ENCODE measurements at regions not wholly inside any gene's neighbourhood (a gene's known extent, or its start where the extent isn't known, plus 50 kb on each side); places are given as distances from the start of the nearest gene placed in this dataset.
A peak's percentile ranks its signal among the peaks of the same experiment; 100 is the strongest.
"Not testable (repeated sequence)": the region's sequence is repeated elsewhere in the genome, so short reads cannot be mapped to it uniquely, and the experiment has no call there.

GRCh38 chr5:44089424-44090144 is 299.6 kb downstream of the FGF10 start:
- 64 to 73% (median 70%) methylated on average over 1 of the region's 1 CpG for WGBS, 5 donors
- no peak overlapping the region for H3K27ac ChIP-seq
- H3K4me1 ChIP-seq = no peaks in the 10 kb centered on the region
- no peaks in the 10 kb centered on the region for H3K27me3 ChIP-seq
- intact Hi-C loops (cut with DNase I; ENCODE audit: low total_unique reads) = no loop called here
- TF ChIP-seq, protein P1, sequence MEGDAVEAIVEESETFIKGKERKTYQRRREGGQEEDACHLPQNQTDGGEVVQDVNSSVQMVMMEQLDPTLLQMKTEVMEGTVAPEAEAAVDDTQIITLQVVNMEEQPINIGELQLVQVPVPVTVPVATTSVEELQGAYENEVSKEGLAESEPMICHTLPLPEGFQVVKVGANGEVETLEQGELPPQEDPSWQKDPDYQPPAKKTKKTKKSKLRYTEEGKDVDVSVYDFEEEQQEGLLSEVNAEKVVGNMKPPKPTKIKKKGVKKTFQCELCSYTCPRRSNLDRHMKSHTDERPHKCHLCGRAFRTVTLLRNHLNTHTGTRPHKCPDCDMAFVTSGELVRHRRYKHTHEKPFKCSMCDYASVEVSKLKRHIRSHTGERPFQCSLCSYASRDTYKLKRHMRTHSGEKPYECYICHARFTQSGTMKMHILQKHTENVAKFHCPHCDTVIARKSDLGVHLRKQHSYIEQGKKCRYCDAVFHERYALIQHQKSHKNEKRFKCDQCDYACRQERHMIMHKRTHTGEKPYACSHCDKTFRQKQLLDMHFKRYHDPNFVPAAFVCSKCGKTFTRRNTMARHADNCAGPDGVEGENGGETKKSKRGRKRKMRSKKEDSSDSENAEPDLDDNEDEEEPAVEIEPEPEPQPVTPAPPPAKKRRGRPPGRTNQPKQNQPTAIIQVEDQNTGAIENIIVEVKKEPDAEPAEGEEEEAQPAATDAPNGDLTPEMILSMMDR (IDR thresholded peaks at IDR 0.05) = no peak
- no peak for TF ChIP-seq EP300 (IDR thresholded peaks at IDR 0.05)
- H3K9me3 ChIP-seq = no peaks in the 10 kb centered on the region
- no peak overlapping the region for H3K4me3 ChIP-seq
- H3K36me3 ChIP-seq = no peaks in the 10 kb centered on the region
- peak in 1 of 2 donors; percentile 59 for DNase-seq

DNA sequence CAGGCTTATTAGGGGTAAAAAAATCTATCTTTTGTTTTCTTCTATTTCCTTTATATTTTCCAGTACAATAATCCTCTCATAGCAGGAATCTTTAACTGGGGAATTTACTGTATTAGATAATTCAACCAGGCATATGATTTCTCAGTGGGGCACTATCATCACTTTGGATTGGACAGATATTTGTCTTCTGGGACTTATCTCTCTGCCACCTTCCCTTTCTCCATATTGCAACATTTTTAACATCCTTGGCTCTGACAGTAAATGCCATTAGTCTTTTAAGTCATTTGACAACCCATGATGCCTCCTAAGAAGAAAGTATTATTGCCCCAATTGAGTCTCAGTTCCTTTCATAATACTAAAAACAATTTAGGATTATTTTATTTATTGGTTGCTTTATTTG is 304.1 kb downstream of the FGF10 start:
- H3K36me3 ChIP-seq = no peaks in the 10 kb centered on the region
- no peaks in the 10 kb centered on the region for H3K27me3 ChIP-seq
- intact Hi-C loops (cut with DNase I; ENCODE audit: low total_unique reads) = no loop called here
- no peak overlapping the region for H3K27ac ChIP-seq
- H3K9me3 ChIP-seq = no peaks in the 10 kb centered on the region
- no peak for DNase-seq
- H3K4me1 ChIP-seq = no peaks in the 10 kb centered on the region
- H3K4me3 ChIP-seq = no peak overlapping the region
- TF ChIP-seq, protein P1 (IDR thresholded peaks at IDR 0.05) = no peak
- no peak for TF ChIP-seq POLR2AphosphoS5 (IDR thresholded peaks at IDR 0.05)
- TF ChIP-seq POLR2A (IDR thresholded peaks at IDR 0.05) = no peak
- TF ChIP-seq EP300 (IDR thresholded peaks at IDR 0.05) = no peak

- H3K4me1 ChIP-seq; H3K9me3 ChIP-seq; H3K4me3 ChIP-seq; H3K27ac ChIP-seq; H3K27me3 ChIP-seq; H3K36me3 ChIP-seq; DNase-seq; intact Hi-C loops (cut with DNase I; ENCODE audit: low total_unique reads): not testable (repeated sequence)
- WGBS, 5 donors = 95 to 98% (median 97%) methylated on average over 21 of the region's 21 CpGs
Observed at GRCh38 chr5:44074547-44074946, 314.7 kb downstream of the FGF10 start.

DNA sequence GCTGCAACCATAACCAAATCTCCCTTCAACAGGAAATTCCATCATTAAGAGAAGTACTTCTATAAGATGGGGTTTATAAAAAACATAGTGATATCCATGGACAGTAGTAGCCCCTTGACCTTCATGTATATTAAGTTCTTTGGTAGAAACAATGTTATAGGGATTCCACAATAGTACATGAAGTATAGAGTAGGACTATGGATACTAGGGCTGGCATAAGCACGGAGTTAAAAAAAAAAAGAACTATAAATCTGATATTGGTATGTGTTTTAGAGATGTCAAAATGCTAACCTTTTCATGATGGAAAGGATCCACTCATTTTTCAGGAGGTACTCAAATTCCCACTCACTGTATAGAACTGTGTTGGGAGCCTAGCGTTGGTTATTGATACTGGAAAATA is 337.6 kb downstream of the FGF10 start:
- no peaks in the 10 kb centered on the region for H3K4me1 ChIP-seq
- no peaks in the 10 kb centered on the region for H3K36me3 ChIP-seq
- H3K27ac ChIP-seq = no peak overlapping the region
- no peak overlapping the region for H3K4me3 ChIP-seq
- DNase-seq = no peak
- no peaks in the 10 kb centered on the region for H3K9me3 ChIP-seq
- WGBS, 5 donors = 84 to 91% (median 89%) methylated on average over 2 of the region's 2 CpGs
- intact Hi-C loops (cut with DNase I; ENCODE audit: low total_unique reads) = no loop called here
- no peaks in the 10 kb centered on the region for H3K27me3 ChIP-seq
- TF ChIP-seq POLR2AphosphoS5 (IDR thresholded peaks at IDR 0.05) = no peak
- TF ChIP-seq, protein P1 (IDR thresholded peaks at IDR 0.05) = no peak
- no peak for TF ChIP-seq EP300 (IDR thresholded peaks at IDR 0.05)
- no peak for TF ChIP-seq POLR2A (IDR thresholded peaks at IDR 0.05)

DNA sequence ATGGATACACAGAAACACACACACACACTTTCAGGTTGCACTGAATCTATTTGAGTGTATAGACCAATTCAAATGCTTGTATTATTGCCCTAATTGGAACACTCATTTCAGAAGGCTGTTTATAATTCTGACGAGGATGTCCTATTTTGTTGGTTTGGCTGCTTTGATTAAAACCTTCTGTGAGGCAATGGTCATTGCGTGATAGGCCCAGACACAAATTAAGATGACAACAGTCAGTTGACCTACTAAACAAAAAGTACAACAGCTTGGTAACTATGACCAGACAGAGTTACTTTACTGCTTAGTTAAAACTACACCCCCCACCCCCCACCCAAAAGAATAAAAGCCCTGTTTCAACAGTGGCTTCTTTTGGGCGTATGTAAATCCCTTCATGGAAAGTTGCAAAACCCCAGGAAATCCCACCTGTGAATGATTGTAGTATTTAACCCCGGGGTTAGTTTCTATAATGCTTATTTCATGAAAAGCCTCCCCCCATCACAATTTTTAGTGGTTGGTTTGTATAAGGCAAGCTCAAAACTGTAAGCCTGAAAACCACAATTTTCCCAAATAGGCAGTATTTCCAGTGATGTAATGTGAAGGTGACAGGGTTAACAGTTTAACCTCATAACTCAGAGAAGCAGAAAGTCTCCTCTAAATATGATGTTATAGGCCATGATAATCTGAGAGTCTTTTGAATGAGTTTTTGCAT is 340.8 kb downstream of the FGF10 start:
- Histone ChIP-seq H3K27ac (no peak overlapping the region), H3K4me1 (no peaks in the 10 kb centered on the region), H3K27me3 (no peaks in the 10 kb centered on the region), H3K4me3 (no peak overlapping the region), H3K36me3 (no peaks in the 10 kb centered on the region), H3K9me3 (peaks cover 0 to 11% (median 0%) of the 10 kb centered on the region in 4 donors)
- WGBS, 5 donors = 48 to 59% (median 55%) methylated on average over 4 of the region's 4 CpGs
- DNase-seq = no peak
- intact Hi-C loops (cut with DNase I; ENCODE audit: low total_unique reads) = no loop called here
- TF ChIP-seq POLR2A (IDR thresholded peaks at IDR 0.05) (no peak), POLR2AphosphoS5 (IDR thresholded peaks at IDR 0.05) (no peak), EP300 (IDR thresholded peaks at IDR 0.05) (no peak)
- TF ChIP-seq, protein P1 (IDR thresholded peaks at IDR 0.05) = no peak

Measured in stomach (tissue), 8 donors.